Parathyroid adenoma (tissue), 2 donors: ENCODE measurements at regions not wholly inside any gene's neighbourhood (a gene's known extent, or its start where the extent isn't known, plus 50 kb on each side); places are given as distances from the start of the nearest gene placed in this dataset.

Experiments used
- H2AFZ ChIP-seq: fragments of 300-600 bp; sonication (generic); one replicate; pipeline ENCODE4 v1.7.0; 2017; ENCODE audit warnings: antibody characterized with exemption, mild to moderate bottlenecking
- H3K27ac ChIP-seq: fragments of 300-600 bp; sonication (generic); one replicate; pipeline ENCODE4 v1.7.0; 2017
- H3K27me3 ChIP-seq: fragments of 300-600 bp; sonication (generic); one replicate; pipeline ENCODE4 v1.7.0; 2017; ENCODE audit warnings: low read length; ENCODE audit not compliant: control insufficient read depth, insufficient read depth
- H3K36me3 ChIP-seq: fragments of 300-600 bp; sonication (generic); one replicate; pipeline ENCODE4 v1.7.0; 2017; ENCODE audit warnings: low read length; ENCODE audit not compliant: control insufficient read depth, insufficient read depth
- H3K4me1 ChIP-seq: fragments of 300-600 bp; sonication (generic); one replicate; pipeline ENCODE4 v1.7.0; 2017; ENCODE audit warnings: control low read depth
- H3K4me2 ChIP-seq: fragments of 300-600 bp; sonication (generic); one replicate; pipeline ENCODE4 v1.7.0; 2017; ENCODE audit warnings: low read length
- H3K4me3 ChIP-seq: fragments of 300-600 bp; sonication (generic); one replicate; pipeline ENCODE4 v1.7.0; 2017; ENCODE audit warnings: low read depth, low read length
- H3K79me2 ChIP-seq: fragments of 300-600 bp; sonication (generic); one replicate; pipeline ENCODE4 v1.7.0; 2017; ENCODE audit warnings: control low read depth
- H3K9ac ChIP-seq: fragments of 300-600 bp; sonication (generic); one replicate; pipeline ENCODE4 v1.7.0; 2017; ENCODE audit warnings: mild to moderate bottlenecking
- H3K9me3 ChIP-seq: fragments of 300-600 bp; sonication (generic); one replicate; pipeline ENCODE4 v1.7.0; 2017; ENCODE audit warnings: low read length; ENCODE audit not compliant: control insufficient read depth
- CTCF ChIP-seq: fragments of 300-600 bp; sonication (generic); IDR thresholded peaks from one replicate; pipeline ENCODE4 v1.7.0; 2017; ENCODE audit warnings: antibody characterized with exemption, mild to moderate bottlenecking
- donor health status: primary hyperparathyroidism.

- no peaks in the 10 kb centered on the region for H3K9me3 ChIP-seq
- no peaks in the 10 kb centered on the region for H3K36me3 ChIP-seq
- no peaks in the 10 kb centered on the region for H3K4me1 ChIP-seq
- no peaks in the 10 kb centered on the region for H3K27me3 ChIP-seq
- H2AFZ ChIP-seq = no peak overlapping the region
- no peak overlapping the region for H3K9ac ChIP-seq
- H3K79me2 ChIP-seq = no peaks in the 10 kb centered on the region
- TF ChIP-seq CTCF = no peak
- no peak overlapping the region for H3K4me3 ChIP-seq
- H3K27ac ChIP-seq = no peak overlapping the region
- no peak overlapping the region for H3K4me2 ChIP-seq
Observed at GRCh38 chr5:5695266-5695665, 272.8 kb downstream of the ICE1 start.

- Histone ChIP-seq H3K4me1 (no peaks in the 10 kb centered on the region), H3K79me2 (no peaks in the 10 kb centered on the region), H3K27ac (no peak overlapping the region), H3K9me3 (no peaks in the 10 kb centered on the region), H3K27me3 (no peaks in the 10 kb centered on the region), H3K4me3 (no peak overlapping the region), H3K9ac (no peak overlapping the region), H3K36me3 (no peaks in the 10 kb centered on the region), H3K4me2 (no peak overlapping the region), H2AFZ (no peak overlapping the region)
- TF ChIP-seq CTCF = no peak
Observed at GRCh38 chr5:5688925-5689310, 266.4 kb downstream of the ICE1 start.

GRCh38 chr5:5688194-5688924 lies 265.9 kb downstream of the ICE1 start:
- no peaks in the 10 kb centered on the region for H3K27me3 ChIP-seq
- no peak overlapping the region for H2AFZ ChIP-seq
- no peak overlapping the region for H3K9ac ChIP-seq
- H3K36me3 ChIP-seq = no peaks in the 10 kb centered on the region
- no peaks in the 10 kb centered on the region for H3K9me3 ChIP-seq
- H3K4me2 ChIP-seq = no peak overlapping the region
- no peak overlapping the region for H3K4me3 ChIP-seq
- H3K27ac ChIP-seq = no peak overlapping the region
- TF ChIP-seq CTCF = no peak
- H3K79me2 ChIP-seq = no peaks in the 10 kb centered on the region
- H3K4me1 ChIP-seq = no peaks in the 10 kb centered on the region

GRCh38 chr5:5687113-5687512 lies 264.6 kb downstream of the ICE1 start:
- H3K4me2 ChIP-seq = no peak overlapping the region
- H3K36me3 ChIP-seq = no peaks in the 10 kb centered on the region
- H3K4me3 ChIP-seq = no peak overlapping the region
- no peak overlapping the region for H3K9ac ChIP-seq
- no peaks in the 10 kb centered on the region for H3K27me3 ChIP-seq
- no peak overlapping the region for H3K27ac ChIP-seq
- no peaks in the 10 kb centered on the region for H3K79me2 ChIP-seq
- H3K9me3 ChIP-seq = no peaks in the 10 kb centered on the region
- no peak for TF ChIP-seq CTCF
- H2AFZ ChIP-seq = no peak overlapping the region
- no peaks in the 10 kb centered on the region for H3K4me1 ChIP-seq

GRCh38 chr5:5686356-5686755 lies 263.9 kb downstream of the ICE1 start:
- TF ChIP-seq CTCF = no peak
- H3K79me2 ChIP-seq = no peaks in the 10 kb centered on the region

More at GRCh38 chr5:5686356-5686755, 263.9 kb downstream of the ICE1 start:
- Histone ChIP-seq H3K9me3 (no peaks in the 10 kb centered on the region), H3K27ac (no peak overlapping the region), H2AFZ (no peak overlapping the region), H3K4me3 (no peak overlapping the region), H3K27me3 (no peaks in the 10 kb centered on the region), H3K9ac (no peak overlapping the region), H3K4me1 (no peaks in the 10 kb centered on the region), H3K4me2 (no peak overlapping the region), H3K36me3 (no peaks in the 10 kb centered on the region)
